Upper lobe of left lung (tissue), 6 donors: ENCODE measurements at regions not wholly inside any gene's neighbourhood (a gene's known extent, or its start where the extent isn't known, plus 50 kb on each side); places are given as distances from the start of the nearest gene placed in this dataset.

Experiments
- ATAC-seq, 2 donors: fragments of 200-7000 bp; cut with Tn5 transposase; one replicate each; pipeline ENCODE4 v1.9.1; 2022; ENCODE audit warnings: mild to moderate bottlenecking in 2 of 2, moderate library complexity in 2 of 2; ENCODE audit not compliant: low FRiP score in 2 of 2
- DNase-seq, 2 donors: peaks; one replicate each; pipeline ENCODE4 v3.0.0-alpha.2; 2019 to 2020
- H3K27ac ChIP-seq, 4 donors: fragments of 200-600 bp; sonication (generic); one replicate each; pipeline ENCODE4 v1.5.1; 2016 to 2019
- H3K27me3 ChIP-seq, 4 donors: fragments of 200-600 bp; sonication (generic); one replicate each; pipeline ENCODE4 v1.5.1; 2017 to 2019
- H3K36me3 ChIP-seq, 4 donors: fragments of 200-600 bp; sonication (generic); one replicate each; pipeline ENCODE4 v1.5.1; 2016 to 2019
- H3K4me1 ChIP-seq, 4 donors: fragments of 200-600 bp; sonication (generic); one replicate each; pipeline ENCODE4 v1.5.1; 2018 to 2019
- H3K4me3 ChIP-seq, 4 donors: fragments of 200-600 bp; sonication (generic); one replicate each; pipeline ENCODE4 v1.5.1; 2017 to 2019; ENCODE audit warnings: mild to moderate bottlenecking in 2 of 4, moderate library complexity in 1 of 4
- H3K9me3 ChIP-seq, 4 donors: fragments of 200-600 bp; sonication (generic); one replicate each; pipeline ENCODE4 v1.5.1; 2018 to 2019
- CTCF ChIP-seq, 6 experiments: fragments of 450-650 bp in 4 of 6; fragments of 200-600 bp in 2 of 6; sonication (generic) in 2 of 6; IDR thresholded peaks; one replicate each; pipeline ENCODE4 v1.5.1; 2016 to 2019; ENCODE audit warnings: antibody characterized with exemption in 6 of 6
- EP300 ChIP-seq, 4 donors: sonication (generic); formaldehyde crosslinking; IDR thresholded peaks; one replicate each; pipeline ENCODE4 v1.5.1; 2017; ENCODE audit warnings: antibody characterized with exemption in 4 of 4, control low read depth in 2 of 4
- POLR2A ChIP-seq, 4 donors: fragments of 450-650 bp; IDR thresholded peaks; one replicate each; pipeline ENCODE4 v1.5.1; 2016 to 2017; ENCODE audit warnings: antibody characterized with exemption in 4 of 4, mild to moderate bottlenecking in 2 of 4
- POLR2AphosphoS5 ChIP-seq, 2 donors: sonication (generic); formaldehyde crosslinking; IDR thresholded peaks; one replicate each; pipeline ENCODE4 v1.5.1; 2017; ENCODE audit warnings: antibody characterized with exemption in 2 of 2
- WGBS, 2 donors: methylation state at CpG; one replicate each; pipeline ENCODE4 v1.1.5; 2017 to 2018; 5-methylcytosine and 5-hydroxymethylcytosine counted together
- donor health status: DM: no; HTN: no; CAD: no; lungs with moderate emphysema.
- donor health status: DM: no; HTN: yes; CAD: no; lungs with severe emphysema.

GRCh38 chr16:54806881-54807360 is 123.7 kb upstream of the IRX5 start:
- H3K36me3 ChIP-seq: no peaks in the 10 kb centered on the region
- H3K27me3 ChIP-seq: no peaks in the 10 kb centered on the region
- H3K4me1 ChIP-seq: no peaks in the 10 kb centered on the region
- no peak overlapping the region for H3K27ac ChIP-seq
- no peak overlapping the region for H3K4me3 ChIP-seq
- ATAC-seq: no peak
- TF ChIP-seq CTCF (IDR thresholded peaks at IDR 0.05) (no peak), POLR2A (IDR thresholded peaks at IDR 0.05) (no peak), EP300 (IDR thresholded peaks at IDR 0.05) (no peak), POLR2AphosphoS5 (IDR thresholded peaks at IDR 0.05) (no peak)
- no peaks in the 10 kb centered on the region for H3K9me3 ChIP-seq
- DNase-seq: no peak
- 73 to 78% methylated on average over 4 of the region's 4 CpGs for whole genome bisulfite sequencing, 2 donors

- Histone ChIP-seq H3K9me3 (no peaks in the 10 kb centered on the region), H3K36me3 (no peaks in the 10 kb centered on the region), H3K27me3 (no peaks in the 10 kb centered on the region), H3K27ac (no peak overlapping the region), H3K4me3 (no peak overlapping the region), H3K4me1 (no peaks in the 10 kb centered on the region)
- ATAC-seq (no peak), DNase-seq (no peak)
- TF ChIP-seq CTCF (IDR thresholded peaks at IDR 0.05) (no peak), EP300 (IDR thresholded peaks at IDR 0.05) (no peak), POLR2A (IDR thresholded peaks at IDR 0.05) (no peak), POLR2AphosphoS5 (IDR thresholded peaks at IDR 0.05) (no peak)
- 74% methylated on average over 6 of the region's 6 CpGs for WGBS, 2 donors
Observed at GRCh38 chr16:54806378-54806777, 124.3 kb upstream of the IRX5 start.

GRCh38 chr16:54805648-54806047 is 125.0 kb upstream of the IRX5 start:
- no peak for TF ChIP-seq CTCF (IDR thresholded peaks at IDR 0.05)
- TF ChIP-seq POLR2A (IDR thresholded peaks at IDR 0.05): no peak
- no peak for TF ChIP-seq POLR2AphosphoS5 (IDR thresholded peaks at IDR 0.05)
- TF ChIP-seq EP300 (IDR thresholded peaks at IDR 0.05): no peak
- Histone ChIP-seq H3K36me3 (no peaks in the 10 kb centered on the region), H3K4me1 (no peaks in the 10 kb centered on the region), H3K4me3 (no peak overlapping the region), H3K27me3 (no peaks in the 10 kb centered on the region), H3K27ac (no peak overlapping the region), H3K9me3 (no peaks in the 10 kb centered on the region)
- DNase-seq (no peak), ATAC-seq (no peak)
- 66 to 85% methylated on average over 4 of the region's 4 CpGs for WGBS, 2 donors

- no peak for TF ChIP-seq CTCF (IDR thresholded peaks at IDR 0.05)
- Histone ChIP-seq H3K4me3 (no peak overlapping the region), H3K27ac (no peak overlapping the region), H3K27me3 (no peaks in the 10 kb centered on the region), H3K4me1 (no peaks in the 10 kb centered on the region), H3K36me3 (no peaks in the 10 kb centered on the region), H3K9me3 (no peaks in the 10 kb centered on the region)
- 83 to 88% methylated on average over 9 of the region's 9 CpGs for WGBS, 2 donors
- DNase-seq (no peak), ATAC-seq (no peak)
Observed at GRCh38 chr16:54801057-54801844, 129.4 kb upstream of the IRX5 start.

GRCh38 chr16:54798267-54798666 is 132.4 kb upstream of the IRX5 start:
- Histone ChIP-seq H3K4me1 (no peaks in the 10 kb centered on the region), H3K27me3 (no peaks in the 10 kb centered on the region), H3K27ac (no peak overlapping the region), H3K4me3 (no peak overlapping the region), H3K36me3 (no peaks in the 10 kb centered on the region), H3K9me3 (no peaks in the 10 kb centered on the region)
- DNase-seq (no peak), ATAC-seq (no peak)
- 89 to 94% methylated on average over 1 of the region's 1 CpG for WGBS, 2 donors
- TF ChIP-seq CTCF (IDR thresholded peaks at IDR 0.05) (no peak), EP300 (IDR thresholded peaks at IDR 0.05) (no peak), POLR2A (IDR thresholded peaks at IDR 0.05) (no peak), POLR2AphosphoS5 (IDR thresholded peaks at IDR 0.05) (no peak)
